GM12891 (cell line): ENCODE measurements at regions not wholly inside any gene's neighbourhood (a gene's known extent, or its start where the extent isn't known, plus 50 kb on each side); places are given as distances from the start of the nearest gene placed in this dataset.

ENCODE experiments used
- PAX5 ChIP-seq: IDR thresholded peaks from 2 replicates; pipeline ENCODE4 v1.6.1; 2011; ENCODE audit warnings: low read length, moderate library complexity, mild to moderate bottlenecking; ENCODE audit not compliant: insufficient read depth, severe bottlenecking
- POLR2A ChIP-seq: IDR thresholded peaks from 2 replicates; pipeline ENCODE4 v1.6.1; 2011; ENCODE audit warnings: low read depth, low read length, control low read depth
- POLR2AphosphoS5 ChIP-seq: IDR thresholded peaks from 2 replicates; pipeline ENCODE4 v1.6.1; 2011; ENCODE audit warnings: low read depth, low read length, control low read depth
- POU2F2 ChIP-seq: IDR thresholded peaks from 2 replicates; pipeline ENCODE4 v1.6.1; 2011; ENCODE audit warnings: low read depth, mild to moderate bottlenecking, control low read depth, low read length, moderate library complexity
- SPI1 ChIP-seq: IDR thresholded peaks from 2 replicates; pipeline ENCODE4 v1.6.1; 2011; ENCODE audit warnings: low read depth, low read length, control low read depth
- TAF1 ChIP-seq: IDR thresholded peaks from 2 replicates; pipeline ENCODE4 v1.6.1; 2011; ENCODE audit warnings: low read depth, low read length, control low read depth

GRCh38 chr5:27578279-27578678 lies 539.9 kb upstream of the CDH9 start:
- TF ChIP-seq TAF1 (no peak), POLR2A (no peak), POLR2AphosphoS5 (no peak), POU2F2 (no peak), SPI1 (no peak), PAX5 (no peak)
